Loucy (cell line): ENCODE measurements at regions not wholly inside any gene's neighbourhood (a gene's known extent, or its start where the extent isn't known, plus 50 kb on each side); places are given as distances from the start of the nearest gene placed in this dataset.

Experiments used
- H2AFZ ChIP-seq: fragments of 200-600 bp; sonication (generic); 2 replicates; pipeline ENCODE4 v1.6.0; 2016; ENCODE audit warnings: antibody characterized with exemption, mild to moderate bottlenecking, low read length, moderate library complexity
- H3F3A ChIP-seq: fragments of 200-600 bp; 2 replicates; pipeline ENCODE4 v1.6.0; 2016; ENCODE audit warnings: antibody characterized with exemption, low read depth, mild to moderate bottlenecking
- H3K27me3 ChIP-seq: fragments of 200-600 bp; sonication (generic); 2 replicates; pipeline ENCODE4 v1.6.1; 2014; ENCODE audit warnings: low read length, mild to moderate bottlenecking; ENCODE audit not compliant: insufficient read depth, poor library complexity, severe bottlenecking
- H3K36me3 ChIP-seq: fragments of 200-600 bp; sonication (generic); 2 replicates; pipeline ENCODE4 v1.6.1; 2016; ENCODE audit warnings: low read length; ENCODE audit not compliant: insufficient read depth
- H3K4me1 ChIP-seq: fragments of 200-600 bp; sonication (generic); 2 replicates; pipeline ENCODE4 v1.5.1; 2014; ENCODE audit warnings: low read length, mild to moderate bottlenecking; ENCODE audit not compliant: insufficient read depth, poor library complexity, severe bottlenecking
- H3K4me2 ChIP-seq: fragments of 200-600 bp; sonication (generic); 2 replicates; pipeline ENCODE4 v1.6.0; 2014; ENCODE audit warnings: antibody characterized with exemption, low read length, low read depth, mild to moderate bottlenecking; ENCODE audit not compliant: poor library complexity, severe bottlenecking
- H3K4me3 ChIP-seq: fragments of 200-600 bp; sonication (generic); 2 replicates; pipeline ENCODE4 v1.5.1; 2014; ENCODE audit warnings: low read length, mild to moderate bottlenecking, mixed read lengths; ENCODE audit not compliant: poor library complexity, severe bottlenecking
- H3K79me2 ChIP-seq: fragments of 200-600 bp; sonication (generic); 2 replicates; pipeline ENCODE4 v1.6.1; 2014; ENCODE audit warnings: low read length; ENCODE audit not compliant: insufficient read depth
- H3K9ac ChIP-seq: fragments of 200-600 bp; sonication (generic); 2 replicates; pipeline ENCODE4 v1.6.0; 2014; ENCODE audit warnings: mild to moderate bottlenecking, low read depth, low read length, moderate library complexity; ENCODE audit not compliant: poor library complexity, severe bottlenecking
- H3K9me2 ChIP-seq: fragments of 200-600 bp; sonication (generic); replicated peaks from 2 replicates; pipeline ENCODE4 v1.6.1; 2016; ENCODE audit warnings: low read depth, low read length, mixed read lengths
- H3K9me3 ChIP-seq: fragments of 200-600 bp; sonication (generic); 2 replicates; pipeline ENCODE4 v1.6.1; 2014; ENCODE audit warnings: mild to moderate bottlenecking, antibody characterized with exemption, low read length, low read depth; ENCODE audit not compliant: insufficient read depth
- H4K20me1 ChIP-seq: fragments of 200-600 bp; sonication (generic); 2 replicates; pipeline ENCODE4 v1.6.0; 2014; ENCODE audit warnings: antibody characterized with exemption, low read length, mild to moderate bottlenecking; ENCODE audit not compliant: insufficient read depth, poor library complexity, severe bottlenecking
- EZH2phosphoT487 ChIP-seq: fragments of 200-600 bp; IDR thresholded peaks from 2 replicates; pipeline ENCODE4 v1.6.1; 2018; ENCODE audit warnings: antibody characterized with exemption, mild to moderate bottlenecking, moderate library complexity, borderline replicate concordance
- TF ChIP-seq, protein P1 (sequence below): fragments of 200-600 bp; sonication (generic); conservative IDR thresholded peaks from 2 replicates; pipeline ENCODE4 v1.5.1; 2014; ENCODE audit warnings: mild to moderate bottlenecking, antibody characterized with exemption, low read length

DNA sequence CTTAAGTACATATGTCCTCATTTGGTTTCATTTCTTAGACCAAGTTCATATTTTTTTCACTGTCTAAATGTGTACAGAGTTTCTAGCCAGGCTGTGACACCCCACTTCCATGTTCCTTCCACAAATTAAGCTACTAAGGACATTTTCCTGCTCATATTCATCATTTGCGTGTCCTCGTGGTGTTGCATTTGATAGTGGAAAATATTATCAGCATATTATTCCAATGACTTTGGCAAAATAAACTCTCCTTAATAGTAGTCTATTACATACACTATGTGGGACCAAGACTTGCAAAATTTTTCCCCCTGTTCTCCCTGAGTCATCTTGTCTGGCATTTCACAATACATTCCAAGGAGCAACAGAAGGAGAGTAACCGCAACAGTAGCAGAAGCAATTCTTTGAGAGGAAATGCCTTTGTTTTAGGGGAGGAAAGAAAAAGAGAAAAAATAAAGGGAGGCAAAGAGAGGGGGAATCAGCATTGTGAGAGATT is 599.2 kb downstream of the COL12A1 start:
- Histone ChIP-seq H3K4me1 (no peaks in the 10 kb centered on the region), H3K9me2 (no peaks in the 10 kb centered on the region), H2AFZ (no peak overlapping the region), H3K36me3 (no peaks in the 10 kb centered on the region), H3K27me3 (no peaks in the 10 kb centered on the region), H4K20me1 (no peaks in the 10 kb centered on the region), H3K79me2 (no peaks in the 10 kb centered on the region), H3K4me3 (no peak overlapping the region), H3F3A (no peaks in the 10 kb centered on the region), H3K9ac (no peak overlapping the region), H3K4me2 (no peak overlapping the region), H3K9me3 (no peaks in the 10 kb centered on the region)
- TF ChIP-seq, protein P1, sequence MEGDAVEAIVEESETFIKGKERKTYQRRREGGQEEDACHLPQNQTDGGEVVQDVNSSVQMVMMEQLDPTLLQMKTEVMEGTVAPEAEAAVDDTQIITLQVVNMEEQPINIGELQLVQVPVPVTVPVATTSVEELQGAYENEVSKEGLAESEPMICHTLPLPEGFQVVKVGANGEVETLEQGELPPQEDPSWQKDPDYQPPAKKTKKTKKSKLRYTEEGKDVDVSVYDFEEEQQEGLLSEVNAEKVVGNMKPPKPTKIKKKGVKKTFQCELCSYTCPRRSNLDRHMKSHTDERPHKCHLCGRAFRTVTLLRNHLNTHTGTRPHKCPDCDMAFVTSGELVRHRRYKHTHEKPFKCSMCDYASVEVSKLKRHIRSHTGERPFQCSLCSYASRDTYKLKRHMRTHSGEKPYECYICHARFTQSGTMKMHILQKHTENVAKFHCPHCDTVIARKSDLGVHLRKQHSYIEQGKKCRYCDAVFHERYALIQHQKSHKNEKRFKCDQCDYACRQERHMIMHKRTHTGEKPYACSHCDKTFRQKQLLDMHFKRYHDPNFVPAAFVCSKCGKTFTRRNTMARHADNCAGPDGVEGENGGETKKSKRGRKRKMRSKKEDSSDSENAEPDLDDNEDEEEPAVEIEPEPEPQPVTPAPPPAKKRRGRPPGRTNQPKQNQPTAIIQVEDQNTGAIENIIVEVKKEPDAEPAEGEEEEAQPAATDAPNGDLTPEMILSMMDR, result no peak
- no peak for TF ChIP-seq EZH2phosphoT487

DNA sequence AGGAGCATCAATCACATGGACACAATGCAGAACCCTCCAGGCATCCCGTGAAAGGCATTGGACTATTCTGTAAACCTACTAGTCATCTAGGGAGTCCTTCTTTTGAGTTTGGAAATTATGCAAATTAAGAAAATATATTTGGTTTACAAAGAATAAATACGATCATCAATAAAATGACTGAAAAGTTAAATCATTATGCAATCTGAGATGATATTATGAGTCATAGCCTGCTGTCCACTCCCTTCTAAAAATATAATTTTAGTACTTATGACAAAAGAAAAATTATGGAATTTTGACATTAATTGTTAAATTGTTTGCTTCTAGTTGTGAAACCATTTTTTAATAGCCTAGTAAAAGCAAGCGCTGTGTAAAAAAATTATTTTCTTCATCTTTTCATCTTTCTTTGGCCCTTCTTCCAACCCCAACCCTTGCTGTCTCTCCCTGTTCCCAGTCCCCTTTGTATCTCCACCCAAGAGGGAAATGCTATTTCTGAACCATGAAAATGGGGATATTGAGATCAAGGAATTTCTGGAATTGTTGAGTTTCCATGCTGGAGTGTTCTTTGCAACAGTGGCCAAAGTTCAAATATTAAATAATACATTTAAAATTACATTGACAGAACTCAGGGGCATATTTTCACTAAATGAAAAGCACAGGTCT is 599.8 kb downstream of the COL12A1 start:
- Histone ChIP-seq H3K4me1 (no peaks in the 10 kb centered on the region), H2AFZ (no peak overlapping the region), H3K9me2 (no peaks in the 10 kb centered on the region), H3K27me3 (no peaks in the 10 kb centered on the region), H3K9ac (no peak overlapping the region), H4K20me1 (no peaks in the 10 kb centered on the region), H3K4me2 (no peak overlapping the region), H3F3A (no peaks in the 10 kb centered on the region), H3K4me3 (no peak overlapping the region), H3K9me3 (no peaks in the 10 kb centered on the region), H3K79me2 (no peaks in the 10 kb centered on the region), H3K36me3 (no peaks in the 10 kb centered on the region)
- no peak for TF ChIP-seq EZH2phosphoT487
- TF ChIP-seq, protein P1, result no peak

DNA sequence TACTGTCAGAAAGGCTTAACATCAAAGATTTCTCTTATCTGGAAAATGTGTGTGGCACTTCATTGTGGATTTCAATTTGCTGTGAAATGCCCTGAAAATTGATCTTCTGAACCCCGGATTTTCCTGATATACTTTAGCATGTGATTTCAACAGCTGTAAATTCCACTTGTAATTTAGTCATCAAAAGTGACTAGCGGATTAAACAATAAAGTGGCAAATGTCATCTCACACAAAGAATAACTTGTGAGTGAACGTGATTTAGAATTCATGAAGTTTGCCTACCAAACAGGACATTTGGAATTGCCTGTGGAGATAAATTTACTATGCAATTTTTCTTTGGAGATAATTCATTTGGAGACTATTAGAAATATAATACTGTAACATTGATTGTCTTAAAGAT is 601.6 kb downstream of the COL12A1 start:
- H3K4me1 ChIP-seq, result no peaks in the 10 kb centered on the region
- H3K27me3 ChIP-seq, result no peaks in the 10 kb centered on the region
- H3K9me2 ChIP-seq, result no peaks in the 10 kb centered on the region
- no peak overlapping the region for H3K4me2 ChIP-seq
- H3K4me3 ChIP-seq, result no peak overlapping the region
- H3F3A ChIP-seq, result no peaks in the 10 kb centered on the region
- H3K79me2 ChIP-seq, result no peaks in the 10 kb centered on the region
- H4K20me1 ChIP-seq, result no peaks in the 10 kb centered on the region
- H3K9me3 ChIP-seq, result no peaks in the 10 kb centered on the region
- H2AFZ ChIP-seq, result no peak overlapping the region
- TF ChIP-seq, protein P1, result no peak
- no peak for TF ChIP-seq EZH2phosphoT487
- no peaks in the 10 kb centered on the region for H3K36me3 ChIP-seq
- no peak overlapping the region for H3K9ac ChIP-seq
